DMS79 treated with DMSO at 0.1 percent for 48 hours (cell line): ENCODE measurements at regions not wholly inside any gene's neighbourhood (a gene's known extent, or its start where the extent isn't known, plus 50 kb on each side); places are given as distances from the start of the nearest gene placed in this dataset.

ENCODE experiments used
- DNase-seq: peaks from one replicate; lab custom pipeline; 2025; lab: John Stamatoyannopoulos, UW

GRCh38 chr20:50393242-50393641, 116.9 kb upstream of the PTPN1 start:
- no peak for DNase-seq

- DNase-seq, result no peak
Observed at GRCh38 chr20:50393990-50394561, 116.1 kb upstream of the PTPN1 start.

- DNase-seq, result no peak
Observed at GRCh38 chr20:50394569-50394968, 115.6 kb upstream of the PTPN1 start.

- no peak for DNase-seq
Observed at GRCh38 chr20:50395251-50395729, 114.9 kb upstream of the PTPN1 start.

- no peak for DNase-seq
Observed at GRCh38 chr20:50395914-50396488, 114.2 kb upstream of the PTPN1 start.

- no peak for DNase-seq
Observed at GRCh38 chr20:50396623-50397022, 113.6 kb upstream of the PTPN1 start.

- no peak for DNase-seq
Observed at GRCh38 chr20:50397058-50397457, 113.1 kb upstream of the PTPN1 start.

GRCh38 chr20:50398064-50398463, 112.1 kb upstream of the PTPN1 start:
- DNase-seq, result no peak

GRCh38 chr20:50398471-50398820, 111.7 kb upstream of the PTPN1 start:
- DNase-seq, result no peak

- no peak for DNase-seq
Observed at GRCh38 chr20:50398821-50399554, 111.2 kb upstream of the PTPN1 start.

- no peak for DNase-seq
Observed at GRCh38 chr20:50399555-50399916, 110.6 kb upstream of the PTPN1 start.

- DNase-seq, result no peak
Observed at GRCh38 chr20:50399917-50400704, 110.1 kb upstream of the PTPN1 start.

- DNase-seq, result no peak
Observed at GRCh38 chr20:50400705-50401586, 109.2 kb upstream of the PTPN1 start.

GRCh38 chr20:50401587-50402418, 108.4 kb upstream of the PTPN1 start:
- DNase-seq, result no peak

- DNase-seq, result no peak
Observed at GRCh38 chr20:50403565-50404418, 106.4 kb upstream of the PTPN1 start.

- DNase-seq, result no peak
Observed at GRCh38 chr20:50404419-50405234, 105.6 kb upstream of the PTPN1 start.

- DNase-seq, result no peak
Observed at GRCh38 chr20:50405235-50405914, 104.8 kb upstream of the PTPN1 start.

GRCh38 chr20:50405915-50406609, 104.1 kb upstream of the PTPN1 start:
- DNase-seq, result no peak
